HG03432 (cell line): ENCODE measurements at regions not wholly inside any gene's neighbourhood (a gene's known extent, or its start where the extent isn't known, plus 50 kb on each side); places are given as distances from the start of the nearest gene placed in this dataset.

ENCODE experiments used
- ATAC-seq: cut with Tn5 transposase; IDR thresholded peaks from one replicate; pipeline ENCODE4 v1.9.1; 2021; ENCODE audit warnings: mild to moderate bottlenecking, moderate library complexity; ENCODE audit not compliant: unreplicated experiment

- no peak for ATAC-seq
Measured at GRCh38 chr2:215607766-215608165, 171.9 kb upstream of the FN1 start.

DNA sequence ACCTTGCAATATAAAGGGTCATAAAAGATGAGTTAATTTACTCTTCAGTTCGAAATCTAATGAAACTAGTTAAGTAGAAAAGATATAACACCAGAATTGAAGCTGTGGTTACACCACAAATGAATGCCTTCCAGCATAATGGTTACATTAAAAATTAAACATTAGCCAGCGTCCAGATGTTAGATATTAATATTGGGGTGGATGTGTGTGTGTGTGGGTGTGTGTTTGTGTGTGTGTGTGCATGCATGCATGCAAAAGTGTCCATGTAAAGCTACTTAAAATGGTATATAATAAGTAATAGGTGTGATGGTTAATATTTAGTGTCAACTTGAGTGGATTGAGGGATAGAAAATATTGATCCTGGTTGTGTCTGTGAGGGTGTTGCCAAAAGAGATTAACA lies 170.4 kb upstream of the FN1 start:
- ATAC-seq: no peak

- ATAC-seq: no peak
Measured at GRCh38 chr2:215605214-215605613, 169.3 kb upstream of the FN1 start.

- no peak for ATAC-seq
Measured at GRCh38 chr2:215604606-215605005, 168.7 kb upstream of the FN1 start.

DNA sequence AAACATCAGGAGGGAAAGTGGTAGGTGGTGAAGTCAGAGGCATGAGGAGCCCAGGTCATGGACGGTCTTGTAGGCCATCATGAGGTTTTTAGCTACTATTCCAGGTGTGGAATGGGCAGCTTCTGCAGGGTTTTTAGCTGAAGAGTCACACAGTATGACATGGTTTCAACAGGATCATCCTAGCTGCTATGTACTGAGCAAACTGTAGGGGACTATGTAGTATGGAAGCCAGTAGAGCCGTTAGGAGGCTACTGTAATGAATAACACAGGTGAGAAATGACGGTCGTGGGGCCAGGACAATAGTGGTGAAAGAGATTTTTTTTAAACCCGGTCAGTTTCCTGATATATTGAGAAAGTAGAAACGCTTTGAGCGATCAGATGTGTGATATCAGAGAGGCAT lies 167.6 kb upstream of the FN1 start:
- ATAC-seq: no peak

DNA sequence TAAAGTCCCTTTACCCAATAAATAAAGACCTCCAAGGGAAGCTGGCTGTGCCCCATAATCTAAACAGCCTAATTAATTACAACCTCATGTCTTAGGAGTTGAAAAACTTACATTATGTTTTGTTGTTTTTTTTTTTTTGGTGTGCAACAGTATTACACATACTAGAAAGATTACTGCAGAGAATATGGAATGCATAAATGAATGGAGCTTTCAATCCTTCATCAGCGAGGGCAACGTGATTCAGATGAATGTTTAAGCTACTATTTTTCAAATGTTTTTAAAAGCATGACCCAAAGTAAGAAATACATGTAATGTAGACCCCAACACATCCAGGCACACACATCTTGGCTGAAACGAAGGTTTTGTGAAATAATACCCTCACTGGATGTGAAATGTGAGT lies 167.1 kb upstream of the FN1 start:
- ATAC-seq: no peak

GRCh38 chr2:215601990-215602721 lies 166.3 kb upstream of the FN1 start:
- ATAC-seq: no peak

- no peak for ATAC-seq
Measured at GRCh38 chr2:215601526-215601925, 165.7 kb upstream of the FN1 start.

GRCh38 chr2:215598376-215598975 lies 162.6 kb upstream of the FN1 start:
- ATAC-seq: no peak

DNA sequence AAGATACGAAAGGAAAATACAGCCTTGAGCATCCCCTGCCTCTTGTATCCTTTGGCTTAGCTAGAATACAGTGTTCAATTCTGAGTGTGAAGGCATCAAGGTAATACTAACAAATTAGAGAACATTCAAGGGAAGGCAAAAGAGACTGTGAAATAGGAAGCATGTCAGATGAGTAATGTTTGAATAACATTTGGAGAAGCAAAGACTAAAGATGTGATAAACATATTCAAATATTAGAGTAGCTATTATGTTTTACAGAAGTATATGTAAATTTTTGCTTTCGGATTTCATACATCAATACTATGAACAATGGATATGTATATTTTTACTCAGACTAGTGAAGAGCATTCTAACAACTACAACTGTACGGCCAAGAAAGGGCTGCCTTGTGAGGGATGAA lies 161.7 kb upstream of the FN1 start:
- no peak for ATAC-seq

DNA sequence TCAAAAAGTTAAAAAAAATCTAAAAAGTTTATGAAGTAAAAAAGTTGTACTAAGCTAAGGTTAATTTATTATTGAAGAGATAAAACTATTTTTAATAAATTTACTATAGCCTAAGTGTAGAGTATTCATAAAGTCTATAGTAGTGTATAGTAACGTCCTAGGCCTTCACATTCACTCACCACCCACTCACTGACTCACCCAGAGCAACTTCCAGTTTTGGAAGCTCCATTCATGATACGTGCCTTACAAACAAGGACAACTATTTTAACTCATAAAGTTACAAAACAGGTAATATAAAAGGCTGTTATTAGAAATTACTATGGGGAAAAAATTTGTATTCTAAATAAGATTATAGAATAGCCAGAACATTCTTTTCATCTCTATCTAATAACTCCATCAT lies 158.9 kb upstream of the FN1 start:
- no peak for ATAC-seq

DNA sequence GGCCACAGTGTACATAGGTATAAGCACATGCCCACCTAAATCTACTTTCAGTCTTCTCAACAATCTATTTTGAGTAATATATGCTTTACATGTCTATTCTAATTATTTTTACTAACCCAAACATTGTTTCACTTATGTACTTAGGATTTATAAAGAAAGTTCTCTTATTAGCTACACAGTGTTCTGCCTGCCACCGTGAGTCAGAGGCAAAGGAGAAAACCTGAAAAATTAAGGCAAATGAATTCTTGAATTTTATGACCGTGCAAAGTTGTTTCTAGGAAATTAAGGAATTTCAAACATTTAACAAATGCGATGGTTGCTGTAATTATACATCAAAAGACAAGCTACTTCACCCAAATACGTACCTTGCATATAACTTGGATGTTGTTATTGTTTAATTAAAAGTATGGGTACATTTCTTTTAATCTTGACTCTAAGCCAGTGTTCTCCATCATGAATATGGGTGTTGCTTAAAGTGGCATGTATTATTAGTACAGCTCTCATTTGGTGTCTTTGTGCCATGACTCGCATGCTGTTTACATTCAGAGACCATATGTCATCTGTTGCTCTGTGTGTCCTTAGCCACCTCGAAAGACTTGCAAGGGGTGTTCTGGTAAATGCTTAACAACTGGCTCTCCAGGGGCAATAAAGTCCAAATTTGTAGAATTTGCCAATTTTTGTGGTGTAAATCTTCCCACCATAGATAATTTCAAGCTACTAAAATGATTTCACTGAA lies 154.3 kb upstream of the FN1 start:
- no peak for ATAC-seq

GRCh38 chr2:215583881-215584280 lies 148.0 kb upstream of the FN1 start:
- ATAC-seq: no peak

DNA sequence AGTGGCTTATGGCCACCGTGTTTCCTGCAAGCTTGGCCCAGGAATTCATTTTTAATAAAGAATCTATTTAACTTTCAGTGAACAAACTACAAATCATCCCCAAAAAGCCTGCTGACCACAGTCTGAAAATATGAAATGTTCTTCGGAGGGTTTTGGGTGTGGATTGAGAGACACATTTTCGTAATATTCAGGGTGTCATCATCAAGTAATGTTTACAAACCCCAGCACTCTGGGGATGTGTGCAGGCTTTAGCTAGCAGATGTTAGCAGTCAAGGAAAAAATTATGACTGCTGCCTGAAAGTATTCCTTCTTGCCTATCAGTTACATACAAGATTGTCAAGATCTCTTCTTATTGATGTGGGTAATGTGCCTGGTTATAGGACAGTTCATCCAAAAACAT lies 143.9 kb upstream of the FN1 start:
- ATAC-seq: no peak

- no peak for ATAC-seq
Measured at GRCh38 chr2:215577356-215577755, 141.5 kb upstream of the FN1 start.

DNA sequence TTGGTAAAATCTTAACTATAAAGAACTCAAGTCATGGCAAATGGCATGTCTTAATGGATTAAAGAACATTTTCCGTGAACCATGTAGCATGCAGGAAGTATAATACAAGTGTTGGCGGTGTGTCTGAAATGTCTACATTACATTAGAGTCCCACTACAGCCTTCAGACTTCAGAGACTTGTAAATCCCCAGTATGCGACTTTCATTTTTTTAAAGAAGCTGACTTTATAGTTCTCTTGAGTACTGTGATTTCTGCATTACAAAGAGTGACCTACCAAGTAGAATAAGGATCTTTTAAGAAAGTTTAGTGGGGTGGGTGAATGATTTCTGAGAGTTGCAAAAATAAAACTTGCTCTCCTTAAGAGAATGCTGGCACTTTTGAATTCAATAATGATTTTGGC lies 140.7 kb upstream of the FN1 start:
- ATAC-seq: no peak

- no peak for ATAC-seq
Measured at GRCh38 chr2:215573496-215573895, 137.6 kb upstream of the FN1 start.

DNA sequence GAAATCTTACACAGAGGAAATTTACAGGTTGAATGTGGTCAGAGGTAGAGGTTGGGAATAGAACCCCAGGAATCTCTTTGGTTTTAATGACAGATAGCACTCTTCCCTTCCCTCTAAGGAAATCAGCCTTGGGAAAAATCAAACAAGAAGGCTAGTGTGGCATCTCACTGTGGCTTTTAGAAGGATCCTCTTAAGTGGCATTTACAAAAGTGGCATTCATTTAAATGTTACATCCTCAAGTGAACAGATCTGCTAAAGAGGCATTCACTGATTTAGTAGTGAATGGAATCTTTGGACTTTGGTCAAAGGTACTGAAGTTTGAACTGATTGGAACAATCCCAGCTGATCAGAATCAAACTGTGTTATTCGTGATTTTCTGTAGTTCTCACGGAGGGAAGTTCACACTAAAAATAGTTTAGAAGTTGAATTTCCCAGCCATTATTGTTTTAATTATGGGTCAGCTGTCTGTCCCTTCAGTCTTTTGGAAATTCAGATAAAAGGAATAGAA lies 136.5 kb upstream of the FN1 start:
- ATAC-seq: no peak

DNA sequence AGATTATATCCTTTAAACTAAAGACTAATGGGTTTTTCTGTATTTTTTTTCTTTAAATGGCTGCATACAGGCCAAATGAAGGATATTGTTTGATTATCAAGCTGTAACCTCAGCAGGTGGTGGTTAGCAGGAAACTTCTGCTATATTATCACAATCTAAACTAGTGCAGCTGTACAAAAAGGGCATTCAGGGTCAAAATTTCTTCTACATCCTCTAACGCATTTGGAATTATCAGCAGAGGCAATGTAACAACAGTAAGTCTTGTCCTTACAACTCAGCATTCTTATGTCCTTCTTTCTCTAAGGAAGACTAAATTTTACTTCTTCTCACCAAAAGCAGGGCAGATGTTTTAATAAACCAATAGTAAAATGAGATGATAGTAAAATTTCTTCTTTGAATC lies 135.8 kb upstream of the FN1 start:
- no peak for ATAC-seq

DNA sequence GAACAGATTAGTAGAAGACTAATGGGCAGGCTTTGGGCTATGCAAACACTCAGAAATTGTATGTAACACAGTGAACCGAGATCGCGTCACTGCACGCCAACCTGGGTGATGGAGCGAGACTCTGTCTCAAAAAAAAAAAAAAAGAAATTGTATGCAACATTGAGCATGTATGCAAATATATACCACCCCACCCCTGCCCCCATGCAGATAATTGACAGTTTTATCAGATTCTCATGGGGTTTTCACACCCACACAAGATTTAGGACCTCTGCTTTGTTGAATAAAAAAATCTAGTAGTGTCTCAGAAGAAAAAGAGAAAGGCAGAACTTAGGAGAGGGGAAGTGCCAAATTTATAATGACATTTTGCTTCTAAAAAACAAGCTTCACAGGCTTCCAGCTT lies 131.6 kb upstream of the FN1 start:
- peak; percentile 89 for ATAC-seq

DNA sequence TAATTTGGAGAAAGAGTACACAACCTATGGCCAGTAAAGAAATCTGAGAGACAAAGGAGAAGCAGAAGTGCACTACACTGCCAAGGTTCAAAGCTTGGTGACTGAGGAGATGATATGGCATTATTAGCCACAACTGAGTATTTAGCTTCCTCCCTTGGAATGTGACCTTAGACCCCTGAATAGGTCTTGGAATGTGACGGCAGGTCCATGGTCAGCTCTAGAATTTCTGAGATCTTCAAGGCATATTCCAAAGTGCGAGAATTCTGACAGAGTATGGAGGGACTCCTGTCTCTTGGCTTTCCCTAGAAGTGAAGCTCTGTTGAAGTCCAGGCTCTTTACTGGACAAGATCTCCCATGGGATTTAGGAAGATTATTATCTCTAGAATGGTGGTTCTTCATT lies 130.0 kb upstream of the FN1 start:
- ATAC-seq: no peak

- no peak for ATAC-seq
Measured at GRCh38 chr2:215557701-215558100, 121.8 kb upstream of the FN1 start.
